Breast epithelium (tissue), 3 donors: ENCODE measurements at regions not wholly inside any gene's neighbourhood (a gene's known extent, or its start where the extent isn't known, plus 50 kb on each side); places are given as distances from the start of the nearest gene placed in this dataset.

Source experiments
- CTCF ChIP-seq, 3 donors: fragments of 450-650 bp; IDR thresholded peaks; one replicate each; pipeline ENCODE4 v1.5.1; 2016 to 2017; ENCODE audit warnings: antibody characterized with exemption in 3 of 3, mild to moderate bottlenecking in 3 of 3, moderate library complexity in 3 of 3
- POLR2A ChIP-seq: fragments of 450-650 bp; IDR thresholded peaks from one replicate; pipeline ENCODE4 v1.6.1; 2016; ENCODE audit warnings: antibody characterized with exemption, mild to moderate bottlenecking, moderate library complexity
- POLR2AphosphoS5 ChIP-seq, 3 donors: sonication (generic); formaldehyde crosslinking; IDR thresholded peaks; one replicate each; pipeline ENCODE4 v1.6.1; 2017; ENCODE audit warnings: antibody characterized with exemption in 3 of 3

- no peak for TF ChIP-seq CTCF (IDR thresholded peaks at IDR 0.05)
- no peak for TF ChIP-seq POLR2A
- no peak for TF ChIP-seq POLR2AphosphoS5 (IDR thresholded peaks at IDR 0.05)
Observed at GRCh38 chr15:39021341-39021740, 456.7 kb upstream of the RASGRP1 start.
